Stomach (tissue), 4 donors: ENCODE measurements at regions not wholly inside any gene's neighbourhood (a gene's known extent, or its start where the extent isn't known, plus 50 kb on each side); places are given as distances from the start of the nearest gene placed in this dataset.

Experiments
- CTCF ChIP-seq, 7 experiments: fragments of 450-650 bp in 4 of 7; fragments of 200-600 bp in 3 of 7; sonication (generic) in 3 of 7; IDR thresholded peaks; one replicate each; pipeline ENCODE4 v1.5.1; 2016 to 2019; ENCODE audit warnings: antibody characterized with exemption in 7 of 7, control low read depth in 2 of 7, mild to moderate bottlenecking in 1 of 7
- EP300 ChIP-seq: sonication (generic); formaldehyde crosslinking; IDR thresholded peaks from one replicate; pipeline ENCODE4 v1.6.1; 2017; ENCODE audit warnings: antibody characterized with exemption

- TF ChIP-seq CTCF (IDR thresholded peaks at IDR 0.05), result no peak
- no peak for TF ChIP-seq EP300
Observed at GRCh38 chr9:2425676-2426075, 195.9 kb upstream of the VLDLR start.
